ENCODE measurements at regions not wholly inside any gene's neighbourhood (a gene's known extent, or its start where the extent isn't known, plus 50 kb on each side); places are given as distances from the start of the nearest gene placed in this dataset.

DNA sequence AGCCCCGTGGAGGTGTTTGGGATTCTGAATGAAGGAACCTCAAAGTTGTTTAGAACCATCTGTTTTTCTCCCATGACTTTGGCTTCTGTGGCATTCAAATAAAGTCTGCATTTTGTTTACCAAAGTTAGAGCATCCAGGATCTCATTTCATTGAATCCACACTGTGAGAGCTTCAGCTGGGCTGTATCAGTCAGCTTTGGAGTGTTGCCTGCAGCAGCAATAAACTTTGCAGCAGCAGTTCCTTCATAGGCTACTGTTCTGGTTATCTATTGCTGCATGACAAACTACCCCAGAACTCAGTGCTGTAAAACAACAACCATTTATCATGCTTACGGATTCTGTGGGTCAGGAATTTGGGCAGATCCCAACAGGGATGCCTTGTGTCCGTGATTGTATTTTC, 1575.2 kb upstream of the LRRTM3 start:
- H3K4me1 ChIP-seq (ENCODE audit: insufficient read depth, low read length, poor library complexity, severe bottlenecking): no peaks in the 10 kb centered on the region
- H3K9me3 ChIP-seq (ENCODE audit: low read depth, low read length, poor library complexity, severe bottlenecking): no peaks in the 10 kb centered on the region
- CTCF ChIA-PET: no interaction called here
- no peaks in the 10 kb centered on the region for H3K36me3 ChIP-seq (ENCODE audit: insufficient read depth, low read length, poor library complexity, severe bottlenecking)
- TF ChIP-seq EZH2 (IDR thresholded peaks at IDR 0.05; ENCODE audit: borderline replicate concordance, low read depth, low read length, poor library complexity, severe bottlenecking) (no peak), CTCF (conservative IDR thresholded peaks at IDR 0.05; ENCODE audit: low read depth, low read length) (no peak)
- no peaks in the 10 kb centered on the region for H3K27me3 ChIP-seq (replicated peaks; ENCODE audit: insufficient read depth, low read depth, low read length, poor library complexity)
- intact Hi-C loops (cut with micrococcal nuclease; ENCODE audit: unreplicated experiment): no loop called here
- BruUV-seq (replicated peaks): no TSS peak
- no peak overlapping the region for H3K4me3 ChIP-seq (ENCODE audit: low read depth, low read length, poor library complexity, severe bottlenecking)
- no peak overlapping the region for H3K27ac ChIP-seq (ENCODE audit: low read depth, low read length, poor library complexity, severe bottlenecking)
- no peak for DNase-seq (ENCODE audit: low spot score)
- POLR2A ChIA-PET (ENCODE audit: low non-redundant PET): no interaction called here

DNA sequence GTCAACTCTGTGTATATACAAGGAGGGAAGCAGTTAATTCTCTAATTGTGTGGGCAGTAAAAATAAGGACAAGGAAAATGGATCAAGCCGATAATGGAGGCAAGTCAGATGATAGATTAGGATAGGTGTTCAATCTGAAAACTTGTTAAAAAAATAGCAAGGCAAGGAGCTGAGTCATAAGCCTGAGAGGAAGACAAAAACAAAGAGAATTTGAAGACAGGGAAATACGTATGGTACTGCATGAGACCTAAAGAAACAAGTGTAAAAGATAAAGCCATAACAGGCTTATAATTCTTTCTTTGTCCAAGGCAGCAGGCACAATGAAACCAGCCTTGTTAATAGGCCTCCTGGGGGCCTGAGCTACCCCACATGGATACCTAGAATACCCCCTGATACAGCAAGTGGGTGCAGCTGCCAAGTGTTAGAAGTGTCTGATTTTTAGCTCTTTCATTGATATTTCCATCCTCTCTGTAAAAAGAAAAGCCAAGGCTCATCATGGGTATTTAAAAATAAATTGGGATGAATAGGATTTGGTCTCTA, 1570.6 kb upstream of the LRRTM3 start:
- CTCF ChIA-PET: no interaction called here
- Histone ChIP-seq H3K27me3 (replicated peaks; ENCODE audit: insufficient read depth, low read depth, low read length, poor library complexity) (no peaks in the 10 kb centered on the region), H3K36me3 (ENCODE audit: insufficient read depth, low read length, poor library complexity, severe bottlenecking) (no peaks in the 10 kb centered on the region), H3K4me3 (ENCODE audit: low read depth, low read length, poor library complexity, severe bottlenecking) (no peak overlapping the region), H3K9me3 (ENCODE audit: low read depth, low read length, poor library complexity, severe bottlenecking) (no peaks in the 10 kb centered on the region), H3K27ac (ENCODE audit: low read depth, low read length, poor library complexity, severe bottlenecking) (no peak overlapping the region), H3K4me1 (ENCODE audit: insufficient read depth, low read length, poor library complexity, severe bottlenecking) (no peaks in the 10 kb centered on the region)
- POLR2A ChIA-PET (ENCODE audit: low non-redundant PET): no interaction called here
- intact Hi-C loops (cut with micrococcal nuclease; ENCODE audit: unreplicated experiment): no loop called here
- no peak for TF ChIP-seq CTCF (conservative IDR thresholded peaks at IDR 0.05; ENCODE audit: low read depth, low read length)
- BruUV-seq (replicated peaks): no TSS peak
- DNase-seq (ENCODE audit: low spot score): no peak

GRCh38 chr10:65358565-65358964, 1567.3 kb upstream of the LRRTM3 start:
- intact Hi-C loops (cut with micrococcal nuclease; ENCODE audit: unreplicated experiment): no loop called here
- H3K4me3 ChIP-seq (ENCODE audit: low read depth, low read length, poor library complexity, severe bottlenecking): no peak overlapping the region
- BruUV-seq (replicated peaks): no TSS peak
- ChIA-PET POLR2A (ENCODE audit: low non-redundant PET) (no interaction called here), CTCF (no interaction called here)
- TF ChIP-seq CTCF (conservative IDR thresholded peaks at IDR 0.05; ENCODE audit: low read depth, low read length) (peak; percentile 43), EZH2 (IDR thresholded peaks at IDR 0.05; ENCODE audit: borderline replicate concordance, low read depth, low read length, poor library complexity, severe bottlenecking) (no peak)
- no peaks in the 10 kb centered on the region for H3K9me3 ChIP-seq (ENCODE audit: low read depth, low read length, poor library complexity, severe bottlenecking)
- H3K36me3 ChIP-seq (ENCODE audit: insufficient read depth, low read length, poor library complexity, severe bottlenecking): no peaks in the 10 kb centered on the region
- peak; percentile 1 for DNase-seq (ENCODE audit: low spot score)
- H3K27me3 ChIP-seq (replicated peaks; ENCODE audit: insufficient read depth, low read depth, low read length, poor library complexity): no peaks in the 10 kb centered on the region
- no peak overlapping the region for H3K27ac ChIP-seq (ENCODE audit: low read depth, low read length, poor library complexity, severe bottlenecking)
- no peaks in the 10 kb centered on the region for H3K4me1 ChIP-seq (ENCODE audit: insufficient read depth, low read length, poor library complexity, severe bottlenecking)

All from A673 (cell line).